SJSA1 (cell line): ENCODE measurements at regions not wholly inside any gene's neighbourhood (a gene's known extent, or its start where the extent isn't known, plus 50 kb on each side); places are given as distances from the start of the nearest gene placed in this dataset.

ENCODE experiments used
- DNase-seq, 2 experiments: peaks; one replicate each; pipeline ENCODE4 v3.0.0-alpha.2; 2015 to 2020; ENCODE audit warnings: low spot score in 2 of 2, low read depth in 1 of 2
- H3K27ac ChIP-seq: fragments of 250-450 bp; sonication (Bioruptor Pico); 2 replicates; pipeline ENCODE4 v1.5.1; 2020; ENCODE audit warnings: mild to moderate bottlenecking, moderate library complexity
- H3K27me3 ChIP-seq: fragments of 250-450 bp; sonication (Bioruptor Pico); replicated peaks from 2 replicates; pipeline ENCODE4 v1.5.1; 2020; ENCODE audit warnings: mild to moderate bottlenecking, moderate library complexity
- H3K36me3 ChIP-seq: fragments of 250-450 bp; sonication (Bioruptor Pico); 2 replicates; pipeline ENCODE4 v1.5.1; 2020; ENCODE audit warnings: mild to moderate bottlenecking
- H3K4me1 ChIP-seq: fragments of 250-450 bp; sonication (Bioruptor Pico); replicated peaks from 2 replicates; pipeline ENCODE4 v1.6.1; 2021; ENCODE audit warnings: mild to moderate bottlenecking
- H3K4me3 ChIP-seq: fragments of 250-450 bp; sonication (Bioruptor Pico); 2 replicates; pipeline ENCODE4 v1.5.1; 2020; ENCODE audit warnings: mild to moderate bottlenecking
- H3K9me3 ChIP-seq: fragments of 250-450 bp; sonication (Bioruptor Pico); replicated peaks from 2 replicates; pipeline ENCODE4 v1.5.1; 2020; ENCODE audit warnings: mild to moderate bottlenecking

DNA sequence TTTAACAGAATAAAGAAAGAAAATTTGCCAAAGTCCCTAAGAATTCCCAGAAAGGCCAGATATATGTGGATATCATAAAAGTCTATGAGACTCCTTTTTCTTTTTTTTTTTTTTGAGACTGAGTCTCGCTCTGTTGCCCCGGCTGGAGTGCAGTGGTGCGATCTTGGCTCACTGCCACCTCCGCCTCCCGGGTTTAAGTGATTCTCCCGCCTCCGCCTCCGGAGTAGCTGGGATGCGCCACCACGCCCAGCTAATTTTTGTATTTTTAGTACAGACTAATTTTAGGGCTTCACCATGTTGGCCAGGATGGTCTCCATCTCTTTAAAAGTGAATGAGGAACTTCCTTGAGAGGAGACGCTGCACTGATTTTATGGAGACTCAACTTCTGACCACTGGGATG is 335.2 kb downstream of the FBXO15 start:
- Histone ChIP-seq H3K4me3 (no peak overlapping the region), H3K27me3 (peaks cover 2% of the 10 kb centered on the region), H3K27ac (no peak overlapping the region), H3K4me1 (no peaks in the 10 kb centered on the region), H3K9me3 (no peaks in the 10 kb centered on the region), H3K36me3 (no peaks in the 10 kb centered on the region)
- no peak for DNase-seq

- Histone ChIP-seq H3K27me3 (peaks cover 4% of the 10 kb centered on the region), H3K27ac (no peak overlapping the region), H3K36me3 (no peaks in the 10 kb centered on the region), H3K4me1 (no peaks in the 10 kb centered on the region), H3K4me3 (no peak overlapping the region), H3K9me3 (no peaks in the 10 kb centered on the region; the same call in 1 of the 2 replicates)
- DNase-seq: no peak
Measured at GRCh38 chr18:73807551-73808192, 340.0 kb downstream of the FBXO15 start.

DNA sequence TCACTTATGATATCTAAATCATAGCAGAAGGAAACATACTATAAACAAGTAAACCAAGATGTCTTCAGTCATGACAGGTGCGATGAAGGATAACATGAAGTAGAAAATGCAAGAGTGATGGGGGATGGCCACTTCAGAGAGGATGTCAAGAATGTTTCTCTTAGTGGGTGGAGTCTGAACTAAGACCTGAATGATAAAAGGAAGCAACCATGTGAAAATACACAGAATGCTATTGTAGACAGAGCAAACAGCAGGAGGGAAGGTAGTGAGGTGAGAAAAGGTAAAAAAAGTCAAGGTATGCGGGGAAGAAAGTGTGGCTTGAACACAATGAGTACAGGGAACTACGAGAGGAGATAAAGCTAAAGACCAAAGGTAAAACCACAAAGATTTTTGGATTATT is 341.6 kb downstream of the FBXO15 start:
- Histone ChIP-seq H3K27ac (no peak overlapping the region), H3K9me3 (no peaks in the 10 kb centered on the region; the same call in 1 of the 2 replicates)

DNA sequence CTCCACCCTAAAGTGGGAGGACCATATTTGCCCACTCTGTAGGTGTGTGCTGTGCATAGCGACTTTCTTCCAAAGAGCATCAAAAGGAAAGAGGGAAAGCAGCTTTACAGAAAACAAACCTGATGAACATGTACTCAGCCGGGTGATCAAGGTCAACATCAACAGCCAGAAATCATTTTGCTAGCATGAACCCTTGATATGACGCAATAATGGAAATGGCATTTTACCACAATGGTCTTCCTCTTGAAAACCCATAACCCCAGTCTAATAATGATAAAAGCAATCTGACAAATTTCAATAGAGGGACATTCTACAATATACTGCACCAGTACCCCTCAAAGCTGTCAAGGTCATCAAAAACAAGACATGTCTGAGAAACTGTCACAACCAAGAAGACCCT is 350.2 kb downstream of the FBXO15 start:
- Histone ChIP-seq H3K27ac (no peak overlapping the region), H3K36me3 (no peaks in the 10 kb centered on the region), H3K4me1 (no peaks in the 10 kb centered on the region), H3K4me3 (no peak overlapping the region), H3K9me3 (no peaks in the 10 kb centered on the region), H3K27me3 (peaks cover 20% of the 10 kb centered on the region)
- no peak for DNase-seq

More for the DNA sequence above, 341.6 kb downstream of the FBXO15 start:
- H3K4me3 ChIP-seq: no peak overlapping the region
- no peaks in the 10 kb centered on the region for H3K4me1 ChIP-seq
- H3K36me3 ChIP-seq: no peaks in the 10 kb centered on the region
- H3K27me3 ChIP-seq: peaks cover 8% of the 10 kb centered on the region
- no peak for DNase-seq

GRCh38 chr18:73793386-73793785 is 354.2 kb downstream of the FBXO15 start:
- H3K36me3 ChIP-seq: no peaks in the 10 kb centered on the region
- no peaks in the 10 kb centered on the region for H3K4me1 ChIP-seq
- H3K4me3 ChIP-seq: no peak overlapping the region
- DNase-seq: no peak
- H3K27me3 ChIP-seq: no peaks in the 10 kb centered on the region
- no peak overlapping the region for H3K27ac ChIP-seq
- H3K9me3 ChIP-seq: no peaks in the 10 kb centered on the region

GRCh38 chr18:73791081-73791480 is 356.6 kb downstream of the FBXO15 start:
- H3K36me3 ChIP-seq: no peaks in the 10 kb centered on the region
- DNase-seq: no peak
- H3K4me1 ChIP-seq: no peaks in the 10 kb centered on the region
- H3K27me3 ChIP-seq: no peaks in the 10 kb centered on the region
- no peak overlapping the region for H3K4me3 ChIP-seq
- H3K27ac ChIP-seq: no peak overlapping the region
- no peaks in the 10 kb centered on the region for H3K9me3 ChIP-seq

- no peaks in the 10 kb centered on the region for H3K9me3 ChIP-seq
- H3K27me3 ChIP-seq: no peaks in the 10 kb centered on the region; the same call in 1 of the 2 replicates
- no peak overlapping the region for H3K4me3 ChIP-seq
- DNase-seq: no peak
- no peak overlapping the region for H3K27ac ChIP-seq
- no peaks in the 10 kb centered on the region for H3K4me1 ChIP-seq
- H3K36me3 ChIP-seq: no peaks in the 10 kb centered on the region
Measured at GRCh38 chr18:73790587-73790986, 357.0 kb downstream of the FBXO15 start.

DNA sequence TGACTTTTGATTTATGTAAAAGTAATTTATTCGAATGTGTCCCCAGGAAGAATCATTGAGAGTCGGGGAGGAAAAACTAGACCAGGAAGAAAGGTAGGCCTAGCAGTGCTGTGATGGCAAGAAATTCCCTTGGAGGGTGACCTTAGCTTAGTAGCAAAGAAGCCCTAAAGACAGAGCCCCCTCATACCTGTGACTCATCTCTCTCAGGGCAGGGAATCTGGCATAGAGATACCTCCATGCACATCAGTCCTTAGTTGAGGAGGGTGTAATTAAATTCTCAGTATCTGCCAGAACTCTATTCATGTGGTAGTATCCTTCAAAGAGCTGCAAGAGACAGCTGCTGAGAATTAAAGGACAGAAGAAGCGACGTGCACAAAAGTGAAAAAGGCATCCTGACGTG is 360.3 kb downstream of the FBXO15 start:
- no peaks in the 10 kb centered on the region for H3K36me3 ChIP-seq
- no peak overlapping the region for H3K4me3 ChIP-seq
- no peak overlapping the region for H3K27ac ChIP-seq
- no peaks in the 10 kb centered on the region; the same call in 1 of the 2 replicates for H3K27me3 ChIP-seq
- DNase-seq: no peak
- no peaks in the 10 kb centered on the region for H3K9me3 ChIP-seq
- no peaks in the 10 kb centered on the region for H3K4me1 ChIP-seq

DNA sequence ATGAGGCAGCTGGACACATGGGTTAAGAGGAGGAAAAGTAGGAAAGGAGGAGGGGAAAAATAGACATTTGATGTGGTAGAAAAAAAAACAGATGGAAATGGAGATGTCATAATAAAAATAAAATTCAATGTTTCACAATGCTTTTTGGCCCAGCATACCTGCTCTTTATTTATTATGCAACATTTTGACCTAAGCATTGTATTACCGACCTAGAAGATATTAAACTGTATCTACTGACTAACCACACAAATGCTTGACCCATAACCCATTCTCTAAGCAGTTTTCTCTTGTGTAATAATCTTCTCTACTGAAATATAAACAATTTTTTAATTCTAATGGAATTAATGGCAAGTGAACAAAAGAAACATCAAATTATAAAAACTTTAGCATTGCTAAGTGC is 362.3 kb downstream of the FBXO15 start:
- Histone ChIP-seq H3K27ac (no peak overlapping the region), H3K27me3 (no peaks in the 10 kb centered on the region; the same call in 1 of the 2 replicates), H3K4me1 (no peaks in the 10 kb centered on the region), H3K4me3 (no peak overlapping the region), H3K36me3 (no peaks in the 10 kb centered on the region), H3K9me3 (no peaks in the 10 kb centered on the region)
- no peak for DNase-seq

DNA sequence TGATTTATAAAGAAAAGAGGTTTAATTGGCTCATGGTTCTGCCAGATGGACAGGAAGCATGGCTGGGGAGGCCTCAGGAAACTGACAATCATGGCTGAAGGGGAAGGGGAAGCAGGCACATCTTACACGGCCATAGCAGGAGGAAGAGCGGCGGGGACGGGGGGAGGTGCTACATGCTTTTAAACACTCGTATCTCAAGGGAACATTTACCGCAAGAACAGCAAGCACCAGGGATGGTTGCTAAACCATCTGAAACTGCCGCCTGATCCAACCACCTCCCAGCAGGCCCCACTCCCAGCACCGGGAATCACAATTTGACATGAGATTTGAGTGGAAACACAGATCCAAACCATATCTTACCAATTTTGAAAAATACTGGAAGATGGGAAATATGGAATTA is 362.8 kb downstream of the FBXO15 start:
- Histone ChIP-seq H3K4me1 (no peaks in the 10 kb centered on the region), H3K4me3 (no peak overlapping the region), H3K27me3 (no peaks in the 10 kb centered on the region; the same call in 1 of the 2 replicates), H3K9me3 (no peaks in the 10 kb centered on the region), H3K27ac (no peak overlapping the region), H3K36me3 (no peaks in the 10 kb centered on the region)
- DNase-seq: no peak

DNA sequence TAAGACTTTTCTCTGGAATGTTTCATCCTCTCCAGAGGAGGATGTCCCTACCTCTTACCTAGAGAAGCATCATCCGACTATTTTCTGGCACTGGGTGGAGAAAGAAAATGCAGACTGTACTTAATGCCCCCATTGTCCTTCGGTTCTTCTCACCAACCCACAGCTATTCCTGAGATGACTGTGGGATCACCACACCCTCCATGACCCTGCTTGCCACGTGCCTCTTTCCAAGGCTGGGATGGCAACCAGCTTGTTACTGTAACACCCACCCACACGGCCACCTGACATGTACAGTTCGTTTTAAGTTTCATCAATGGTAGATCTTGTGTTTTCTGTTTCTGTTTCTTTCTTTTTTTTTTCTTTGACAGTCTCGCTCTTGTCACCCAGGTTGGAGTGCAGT is 365.2 kb downstream of the FBXO15 start:
- H3K9me3 ChIP-seq: no peaks in the 10 kb centered on the region
- H3K4me1 ChIP-seq: no peaks in the 10 kb centered on the region
- H3K36me3 ChIP-seq: no peaks in the 10 kb centered on the region
- no peak overlapping the region for H3K4me3 ChIP-seq
- no peak for DNase-seq
- no peaks in the 10 kb centered on the region; the same call in 1 of the 2 replicates for H3K27me3 ChIP-seq
- no peak overlapping the region for H3K27ac ChIP-seq

GRCh38 chr18:73780218-73780617 is 367.4 kb downstream of the FBXO15 start:
- Histone ChIP-seq H3K27ac (no peak overlapping the region), H3K4me3 (no peak overlapping the region), H3K27me3 (no peaks in the 10 kb centered on the region), H3K4me1 (no peaks in the 10 kb centered on the region), H3K36me3 (no peaks in the 10 kb centered on the region), H3K9me3 (no peaks in the 10 kb centered on the region)
- DNase-seq: no peak

DNA sequence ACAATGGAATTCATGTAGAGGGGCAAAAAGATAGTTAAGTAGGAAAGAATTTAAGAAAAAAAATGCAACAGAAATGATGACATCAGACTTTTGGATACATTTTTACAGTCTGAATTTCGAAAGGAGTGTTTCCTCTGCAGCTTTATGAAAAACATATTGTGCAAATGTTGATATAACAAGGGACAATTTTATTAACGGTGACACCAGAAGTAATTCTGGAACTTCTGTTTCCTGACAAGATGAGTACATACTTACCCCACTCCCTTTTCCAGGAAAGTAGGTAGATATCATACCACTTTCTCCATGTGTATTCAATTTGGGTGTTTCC is 369.6 kb downstream of the FBXO15 start:
- no peaks in the 10 kb centered on the region for H3K36me3 ChIP-seq
- no peaks in the 10 kb centered on the region for H3K27me3 ChIP-seq
- no peak overlapping the region for H3K4me3 ChIP-seq
- H3K27ac ChIP-seq: no peak overlapping the region
- H3K4me1 ChIP-seq: no peaks in the 10 kb centered on the region; the same call in 1 of the 2 replicates
- DNase-seq: no peak
- no peaks in the 10 kb centered on the region for H3K9me3 ChIP-seq

GRCh38 chr18:73777356-73778031 is 370.1 kb downstream of the FBXO15 start:
- no peaks in the 10 kb centered on the region for H3K27me3 ChIP-seq
- no peak for DNase-seq
- H3K4me1 ChIP-seq: no peaks in the 10 kb centered on the region; the same call in 1 of the 2 replicates
- H3K27ac ChIP-seq: no peak overlapping the region
- H3K9me3 ChIP-seq: no peaks in the 10 kb centered on the region
- no peak overlapping the region for H3K4me3 ChIP-seq
- no peaks in the 10 kb centered on the region for H3K36me3 ChIP-seq
